ENCODE measurements at regions not wholly inside any gene's neighbourhood (a gene's known extent, or its start where the extent isn't known, plus 50 kb on each side); places are given as distances from the start of the nearest gene placed in this dataset.

DNA sequence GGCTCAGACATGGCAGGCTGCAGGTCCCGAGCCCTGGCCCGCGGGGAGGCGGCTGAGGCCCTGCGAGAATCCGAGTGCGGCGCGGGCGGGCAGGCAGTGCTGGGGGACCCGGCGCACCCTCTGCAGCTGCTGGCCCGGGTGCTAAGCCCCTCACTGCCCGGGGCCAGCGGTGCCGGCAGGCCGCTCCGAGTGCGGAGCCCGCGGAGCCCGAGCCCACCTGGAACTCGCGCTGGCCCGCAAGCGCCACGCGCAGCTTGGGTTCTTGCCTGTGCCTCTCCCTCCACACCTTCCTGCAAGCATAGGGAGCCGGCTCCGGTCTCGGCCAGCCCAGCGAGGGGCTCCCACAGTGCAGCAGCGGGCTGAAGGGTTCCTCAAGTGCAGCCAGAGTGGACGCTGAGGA lies 97.5 kb downstream of the QDPR start:
- TF ChIP-seq POLR2A (IDR thresholded peaks at IDR 0.05; ENCODE audit: low read length) = no peak
- TF ChIP-seq GATA1 (IDR thresholded peaks at IDR 0.05; ENCODE audit: low read depth, low read length) = no peak

Measured in erythroblast (primary cell).